ENCODE measurements at regions not wholly inside any gene's neighbourhood (a gene's known extent, or its start where the extent isn't known, plus 50 kb on each side); places are given as distances from the start of the nearest gene placed in this dataset.

GRCh38 chr4:84381759-84382158, 117.3 kb downstream of the NKX6-1 start:
- Histone ChIP-seq H3K27me3 (ENCODE audit: control insufficient read depth, insufficient read depth, low read length) (no peaks in the 10 kb centered on the region; the same call in 1 of the 2 replicates), H3K9me3 (ENCODE audit: control insufficient read depth, insufficient read depth, low read depth, low read length) (no peaks in the 10 kb centered on the region), H3K36me3 (ENCODE audit: control insufficient read depth, insufficient read depth, low read length) (no peaks in the 10 kb centered on the region), H3K27ac (ENCODE audit: low read length) (no peak overlapping the region), H3K4me3 (ENCODE audit: low read depth in 2 of 2, low read length in 2 of 2) (no peak overlapping the region), H3K4me1 (ENCODE audit: control insufficient read depth, insufficient read depth, low read length) (no peaks in the 10 kb centered on the region)
- ATAC-seq (no peak), DNase-seq (ENCODE audit: low read depth, low spot score) (no peak)
- intact Hi-C loops (cut with micrococcal nuclease; ENCODE audit: unreplicated experiment) (no loop called here), in situ Hi-C loops (cut with HindIII; ENCODE audit: low pct_unique_long_range_greater_than_20kb, low sequenced_read_pairs) (no loop called here)
- POLR2A ChIA-PET = no interaction called here
- TF ChIP-seq TCF7L2 (IDR thresholded peaks at IDR 0.05; ENCODE audit: low read depth, low read length) (no peak), SIN3A (IDR thresholded peaks at IDR 0.05; ENCODE audit: borderline replicate concordance, insufficient read depth, low read depth, low read length) (no peak), POLR2AphosphoS5 (IDR thresholded peaks at IDR 0.05; ENCODE audit: low read depth, low read length) (no peak), CTCF (IDR thresholded peaks at IDR 0.05) (no peak), REST (IDR thresholded peaks at IDR 0.05; ENCODE audit: insufficient read depth in 1 of 2, low read depth in 2 of 2, low read length in 1 of 2) (no peak)
- CTCF ChIA-PET = interaction anchor here (0.5 kb wide), 1 partner anchor 60 kb away, joined by 4 read pairs; no protein-coding TSS in a partner anchor
- no TSS peak for BruUV-seq (replicated peaks)

- Histone ChIP-seq H3K9me3 (ENCODE audit: control insufficient read depth, insufficient read depth, low read depth, low read length) (no peaks in the 10 kb centered on the region), H3K4me1 (ENCODE audit: control insufficient read depth, insufficient read depth, low read length) (no peaks in the 10 kb centered on the region), H3K36me3 (ENCODE audit: control insufficient read depth, insufficient read depth, low read length) (no peaks in the 10 kb centered on the region), H3K27ac (ENCODE audit: low read length) (no peak overlapping the region), H3K4me3 (ENCODE audit: low read depth in 2 of 2, low read length in 2 of 2) (no peak overlapping the region), H3K27me3 (ENCODE audit: control insufficient read depth, insufficient read depth, low read length) (no peaks in the 10 kb centered on the region; the same call in 1 of the 2 replicates)
- no peak for DNase-seq (ENCODE audit: low read depth, low spot score)
- CTCF ChIA-PET = no interaction called here
- in situ Hi-C loops (cut with HindIII; ENCODE audit: low pct_unique_long_range_greater_than_20kb, low sequenced_read_pairs) = no loop called here
- no TSS peak for BruUV-seq (replicated peaks)
- POLR2A ChIA-PET = no interaction called here
- TF ChIP-seq TCF7L2 (IDR thresholded peaks at IDR 0.05; ENCODE audit: low read depth, low read length) (no peak), SIN3A (IDR thresholded peaks at IDR 0.05; ENCODE audit: borderline replicate concordance, insufficient read depth, low read depth, low read length) (no peak), POLR2AphosphoS5 (IDR thresholded peaks at IDR 0.05; ENCODE audit: low read depth, low read length) (no peak), CTCF (IDR thresholded peaks at IDR 0.05) (no peak)
- intact Hi-C loops (cut with micrococcal nuclease; ENCODE audit: unreplicated experiment) = no loop called here
- no peak for ATAC-seq
Observed at GRCh38 chr4:84379917-84380641, 119.0 kb downstream of the NKX6-1 start.
